Astrocyte of the cerebellum (primary cell): ENCODE measurements at regions not wholly inside any gene's neighbourhood (a gene's known extent, or its start where the extent isn't known, plus 50 kb on each side); places are given as distances from the start of the nearest gene placed in this dataset.
A peak's percentile ranks its signal among the peaks of the same experiment; 100 is the strongest.
"Not testable (repeated sequence)": the region's sequence is repeated elsewhere in the genome, so short reads cannot be mapped to it uniquely, and the experiment has no call there.

Source experiments
- DNase-seq: peaks from one replicate; pipeline ENCODE4 v3.0.0-alpha.2; 2011; ENCODE audit warnings: low read depth
- H3K4me3 ChIP-seq: 2 replicates; pipeline ENCODE4 v1.5.1; 2011; ENCODE audit warnings: mild to moderate bottlenecking, low read depth, low read length, moderate library complexity
- CTCF ChIP-seq: IDR thresholded peaks from 2 replicates; pipeline ENCODE4 v1.5.1; 2012; ENCODE audit warnings: low read length, low read depth, moderate library complexity, mild to moderate bottlenecking; ENCODE audit errors: missing control alignments
- in situ Hi-C: cut with HindIII; loops from 2 replicates; pipeline ENCODE4 v1.10.0; 2017; ENCODE audit warnings: low sequenced_read_pairs

- no peak for TF ChIP-seq CTCF
- H3K4me3 ChIP-seq = no peak overlapping the region
- in situ Hi-C loops = no loop called here
- DNase-seq = no peak
Observed at GRCh38 chr4:188377816-188378215, 238.6 kb downstream of the TRIML1 start.

GRCh38 chr4:188383180-188383579, 243.9 kb downstream of the TRIML1 start:
- in situ Hi-C loops = no loop called here
- DNase-seq = no peak
- no peak for TF ChIP-seq CTCF
- no peak overlapping the region for H3K4me3 ChIP-seq

GRCh38 chr4:188387179-188387791, 248.0 kb downstream of the TRIML1 start:
- DNase-seq = peak; percentile 37
- H3K4me3 ChIP-seq = no peak overlapping the region
- no peak for TF ChIP-seq CTCF
- in situ Hi-C loops = no loop called here

GRCh38 chr4:188391349-188391748, 252.1 kb downstream of the TRIML1 start:
- DNase-seq, H3K4me3 ChIP-seq, in situ Hi-C loops: not testable (repeated sequence)

GRCh38 chr4:188396037-188396436, 256.8 kb downstream of the TRIML1 start:
- in situ Hi-C loops = no loop called here
- no peak overlapping the region for H3K4me3 ChIP-seq
- TF ChIP-seq CTCF = no peak
- DNase-seq = no peak

GRCh38 chr4:188399834-188400233, 260.6 kb downstream of the TRIML1 start:
- DNase-seq = no peak
- TF ChIP-seq CTCF = no peak
- in situ Hi-C loops = no loop called here
- H3K4me3 ChIP-seq = no peak overlapping the region

GRCh38 chr4:188400451-188400850, 261.2 kb downstream of the TRIML1 start:
- H3K4me3 ChIP-seq = no peak overlapping the region
- DNase-seq = no peak

More at GRCh38 chr4:188400451-188400850, 261.2 kb downstream of the TRIML1 start:
- in situ Hi-C loops = no loop called here
- no peak for TF ChIP-seq CTCF
